ENCODE measurements at regions not wholly inside any gene's neighbourhood (a gene's known extent, or its start where the extent isn't known, plus 50 kb on each side); places are given as distances from the start of the nearest gene placed in this dataset.

DNA sequence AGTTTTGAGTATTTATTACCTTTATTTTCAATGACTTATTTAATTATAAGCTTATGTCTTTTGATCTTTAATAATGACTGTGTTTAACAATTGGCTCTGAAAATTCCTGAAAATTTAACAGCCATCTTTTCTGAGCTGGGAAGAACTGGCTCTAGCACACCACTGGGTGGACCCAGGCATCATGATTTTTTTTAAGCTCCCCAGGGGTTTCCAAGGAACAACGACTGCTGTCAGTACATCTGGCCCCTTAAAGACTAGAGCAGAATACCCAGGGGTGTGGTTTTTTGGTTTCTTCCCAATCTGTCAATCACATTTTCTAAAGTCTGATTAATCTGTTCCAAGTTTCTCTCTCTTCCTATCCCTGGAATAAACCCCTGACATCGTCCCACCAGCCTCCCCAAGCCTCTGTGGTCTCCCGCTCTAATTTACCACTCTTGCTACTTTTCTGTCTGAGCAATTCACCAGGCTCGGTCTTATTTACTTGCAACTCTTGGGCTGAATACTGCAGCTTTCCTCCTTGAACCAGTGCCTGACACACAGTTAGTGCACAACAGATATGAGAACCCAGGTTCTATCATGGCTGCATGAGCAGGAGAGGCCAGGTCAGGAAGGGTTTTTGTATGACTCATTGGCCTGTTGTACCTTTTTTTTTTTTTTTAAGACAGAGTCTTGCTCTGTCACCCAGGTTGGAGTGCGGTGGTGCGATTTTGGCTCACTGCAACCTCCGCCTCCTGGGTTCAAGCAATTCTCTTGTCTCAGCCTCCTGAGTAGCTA, 321.9 kb downstream of the ZSWIM6 start:
- DNase-seq, result no peak

DNA sequence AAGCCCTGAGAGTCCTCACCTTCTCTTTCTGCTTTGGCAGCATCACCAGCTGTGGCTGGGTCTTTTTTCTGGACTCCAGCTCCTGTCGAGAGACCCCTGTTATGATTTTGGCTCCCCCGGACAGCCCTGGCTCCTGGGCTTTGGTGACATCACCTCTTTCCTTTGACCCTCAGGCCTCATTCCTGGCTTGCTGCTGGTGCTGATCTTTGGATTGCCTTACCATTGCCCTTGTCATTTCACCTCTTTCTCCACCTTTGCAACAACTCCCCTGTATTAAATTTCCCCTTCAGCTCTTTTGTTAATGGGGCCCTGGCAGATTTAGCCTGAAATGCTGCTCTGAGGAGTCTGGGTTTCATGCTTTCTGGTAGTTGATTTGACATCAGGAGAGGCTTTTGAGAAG, 322.8 kb downstream of the ZSWIM6 start:
- no peak for DNase-seq

DNA sequence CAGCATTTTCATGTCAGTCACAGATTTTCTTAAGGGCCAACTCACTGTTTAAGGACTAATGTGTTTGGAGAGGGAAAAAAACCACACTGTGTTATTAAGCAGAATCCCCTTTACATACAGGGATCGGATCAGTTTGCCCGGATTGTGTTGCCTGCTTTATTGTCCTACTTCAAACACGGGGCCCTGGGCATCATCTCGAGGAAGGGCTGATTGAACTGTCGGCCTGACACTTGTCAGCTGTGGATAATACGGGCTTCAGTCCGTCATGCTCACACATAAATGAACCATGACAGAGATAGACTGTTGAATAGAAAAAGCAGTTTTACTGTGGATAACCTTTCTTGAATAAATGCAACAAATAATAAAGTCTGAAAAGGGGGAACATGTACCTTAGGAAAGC, 325.0 kb downstream of the ZSWIM6 start:
- DNase-seq, result no peak

DNA sequence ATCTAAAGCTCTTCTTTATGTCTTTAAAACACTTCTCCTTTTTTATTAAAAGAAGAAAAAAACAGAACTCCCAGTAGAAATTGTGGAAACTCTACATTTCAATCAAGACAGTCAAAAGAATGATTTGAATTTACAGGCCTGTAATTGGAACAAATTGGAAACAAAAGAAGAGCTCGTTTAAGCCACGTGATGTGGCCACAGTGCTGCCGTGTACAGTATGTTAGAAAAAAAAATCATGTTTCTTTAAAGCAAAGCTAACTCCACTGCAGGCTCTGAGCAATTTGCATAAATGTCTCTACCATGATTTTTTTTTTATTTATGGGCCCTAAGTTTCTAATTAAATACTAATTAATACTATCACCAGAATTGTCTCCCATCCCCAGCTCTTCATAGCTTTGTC, 325.6 kb downstream of the ZSWIM6 start:
- no peak for DNase-seq

DNA sequence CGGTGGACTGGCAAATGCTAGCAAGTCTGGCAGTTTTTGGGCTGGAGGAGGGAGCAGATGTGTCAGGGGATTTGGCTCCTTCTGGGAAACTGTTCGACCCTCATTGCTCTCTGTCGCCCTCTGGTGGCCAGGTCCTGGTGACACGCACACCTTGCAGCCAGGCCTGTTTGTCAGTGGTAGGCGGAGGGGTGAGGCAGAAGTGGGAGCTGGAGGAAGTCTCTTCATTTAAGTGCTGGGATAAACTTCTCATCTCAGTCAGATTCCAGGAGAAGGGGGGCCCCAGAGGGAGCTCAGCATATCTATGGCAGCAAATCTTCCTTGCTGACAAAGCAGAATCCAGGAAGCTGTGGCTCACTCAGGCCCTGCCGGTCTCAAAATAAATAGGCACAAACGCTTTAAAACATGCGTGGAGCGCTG, 326.5 kb downstream of the ZSWIM6 start:
- DNase-seq, result peak; percentile 94

DNA sequence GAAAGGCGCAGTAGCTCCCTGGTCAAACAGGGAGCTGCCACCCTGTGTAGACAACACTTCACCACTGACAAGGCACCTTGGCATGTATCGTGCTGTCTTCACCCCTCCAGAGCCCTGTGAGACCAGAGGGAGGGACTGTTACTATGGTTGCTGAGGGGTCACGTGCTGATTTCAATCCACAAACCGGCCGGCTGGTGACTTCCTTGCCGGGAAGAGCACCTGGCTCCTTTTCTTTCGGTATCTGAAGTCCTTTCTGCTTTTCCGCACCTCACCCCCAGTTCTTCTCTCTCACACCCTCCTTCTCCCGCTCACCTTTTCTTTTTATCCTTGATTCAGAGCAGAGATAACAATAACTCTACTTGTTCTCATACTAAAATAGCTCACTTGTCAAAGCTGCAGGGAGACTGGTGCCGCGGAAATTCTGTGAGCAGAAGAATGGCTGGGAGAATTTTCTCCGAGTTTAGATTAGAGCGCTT, 327.2 kb downstream of the ZSWIM6 start:
- DNase-seq, result no peak

DNA sequence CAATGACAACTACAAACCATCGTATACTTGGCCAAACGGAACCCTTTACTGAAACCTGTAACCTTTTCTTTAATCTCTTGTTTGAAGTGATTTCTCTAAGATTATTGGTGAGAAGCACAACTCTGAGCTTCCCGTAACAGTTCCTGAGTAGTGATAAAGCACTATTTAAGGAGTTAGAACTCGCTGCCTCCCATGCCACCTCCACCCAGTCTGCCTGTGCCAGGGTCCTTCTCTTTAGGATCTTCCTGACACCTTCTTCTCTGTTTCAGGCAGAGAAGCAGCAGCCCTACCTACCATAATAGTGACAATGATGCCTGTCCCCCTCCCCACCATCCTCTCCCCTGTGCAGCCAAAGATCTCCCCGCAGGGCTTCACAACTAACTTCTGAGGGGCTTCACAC, 330.6 kb downstream of the ZSWIM6 start:
- no peak for DNase-seq

DNA sequence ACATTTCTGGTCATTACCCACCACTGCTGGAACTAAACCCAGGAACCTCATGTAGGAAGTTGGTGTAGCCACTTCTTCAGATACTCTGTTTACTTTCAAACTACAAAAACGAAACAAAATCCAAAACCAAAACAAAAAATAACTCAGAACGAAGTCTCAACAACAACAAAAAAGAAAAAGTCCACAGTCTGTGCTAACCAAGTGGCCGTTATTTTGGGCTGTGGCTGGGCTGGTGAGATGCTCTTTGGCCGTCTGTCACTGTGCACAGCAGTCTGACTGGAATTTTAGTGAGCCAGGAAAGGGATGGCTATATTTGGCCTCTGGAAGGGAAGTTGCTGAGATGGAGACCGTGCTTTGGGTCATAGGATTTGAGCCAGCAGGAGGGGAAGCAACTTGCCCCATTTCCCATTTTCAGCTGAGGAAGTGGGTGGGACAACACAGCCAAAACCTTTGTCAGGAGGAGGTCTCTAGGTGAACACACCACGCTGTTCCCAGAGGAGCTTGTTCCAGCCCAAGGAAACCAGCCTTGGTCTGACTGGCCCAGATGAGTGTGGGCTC, 334.1 kb downstream of the ZSWIM6 start:
- DNase-seq, result no peak

DNA sequence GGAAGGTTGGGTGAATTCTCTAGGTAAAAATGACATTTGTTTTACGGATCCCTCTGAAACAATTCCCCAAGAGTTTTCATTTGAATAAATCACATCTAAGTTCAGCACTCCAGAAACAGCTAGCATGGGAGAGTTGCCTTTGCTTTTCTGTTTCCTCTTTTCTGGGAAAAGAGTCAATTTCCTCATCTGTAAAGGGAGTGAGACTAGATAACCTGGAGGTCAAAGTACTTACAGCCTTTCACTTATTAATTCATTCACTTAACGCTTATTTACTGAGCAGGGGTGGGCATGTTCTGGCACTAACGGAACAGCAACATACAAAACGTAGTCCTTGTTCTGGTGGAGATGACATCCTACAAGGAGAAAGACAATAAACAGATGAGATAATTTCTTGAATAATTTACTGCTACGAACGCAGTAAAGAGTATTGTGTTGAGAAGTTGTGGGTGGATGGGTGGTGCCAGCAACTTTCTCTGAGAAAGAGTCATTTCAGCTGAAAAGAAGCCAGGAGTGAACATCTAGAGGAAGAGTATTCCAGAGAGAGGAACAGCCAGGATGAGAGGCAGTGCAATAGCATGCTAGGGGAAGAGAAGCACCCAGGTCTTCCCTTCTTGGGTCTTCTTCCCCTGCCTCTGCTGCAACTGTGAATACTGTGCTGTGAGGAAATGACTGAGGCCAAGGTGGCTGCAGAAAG, 335.6 kb downstream of the ZSWIM6 start:
- DNase-seq, result no peak

DNA sequence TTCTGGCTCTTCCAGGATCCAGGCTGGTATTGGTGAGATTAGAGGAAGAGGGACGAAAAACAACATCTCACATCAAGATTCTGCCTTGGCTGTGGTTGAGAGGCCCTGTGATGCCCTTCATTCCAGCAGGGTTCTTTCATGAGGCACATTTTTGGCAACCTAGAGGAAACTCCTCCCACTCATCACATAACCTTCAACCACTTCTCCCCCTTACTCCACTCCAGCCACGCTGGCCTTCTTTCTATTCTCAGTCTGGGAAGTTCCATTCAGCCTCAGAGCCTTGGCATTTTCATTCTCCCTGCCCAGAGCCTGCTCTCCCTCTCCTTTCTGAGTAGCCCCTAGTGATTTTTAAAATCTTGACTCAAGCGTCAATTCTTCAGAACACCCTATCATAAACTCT, 337.5 kb downstream of the ZSWIM6 start:
- DNase-seq, result no peak

DNA sequence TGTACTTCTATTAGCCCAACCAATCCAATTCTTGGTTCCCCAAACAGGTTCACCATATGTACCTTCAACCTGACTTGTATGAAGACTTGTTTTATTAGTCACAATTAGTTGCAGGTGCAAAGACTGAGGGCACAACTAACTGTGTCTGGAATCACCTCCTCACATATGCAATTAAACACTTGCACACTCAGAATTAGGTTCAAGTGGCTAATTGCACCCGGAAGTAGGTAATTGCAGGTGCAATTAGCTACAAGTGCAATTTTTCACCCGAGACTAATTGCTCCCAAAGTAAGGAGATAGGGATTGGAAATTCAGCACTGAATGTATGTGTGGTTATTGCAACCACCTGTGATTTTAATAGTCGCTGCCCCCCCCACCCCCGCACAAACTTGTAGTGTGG, 338.9 kb downstream of the ZSWIM6 start:
- no peak for DNase-seq

DNA sequence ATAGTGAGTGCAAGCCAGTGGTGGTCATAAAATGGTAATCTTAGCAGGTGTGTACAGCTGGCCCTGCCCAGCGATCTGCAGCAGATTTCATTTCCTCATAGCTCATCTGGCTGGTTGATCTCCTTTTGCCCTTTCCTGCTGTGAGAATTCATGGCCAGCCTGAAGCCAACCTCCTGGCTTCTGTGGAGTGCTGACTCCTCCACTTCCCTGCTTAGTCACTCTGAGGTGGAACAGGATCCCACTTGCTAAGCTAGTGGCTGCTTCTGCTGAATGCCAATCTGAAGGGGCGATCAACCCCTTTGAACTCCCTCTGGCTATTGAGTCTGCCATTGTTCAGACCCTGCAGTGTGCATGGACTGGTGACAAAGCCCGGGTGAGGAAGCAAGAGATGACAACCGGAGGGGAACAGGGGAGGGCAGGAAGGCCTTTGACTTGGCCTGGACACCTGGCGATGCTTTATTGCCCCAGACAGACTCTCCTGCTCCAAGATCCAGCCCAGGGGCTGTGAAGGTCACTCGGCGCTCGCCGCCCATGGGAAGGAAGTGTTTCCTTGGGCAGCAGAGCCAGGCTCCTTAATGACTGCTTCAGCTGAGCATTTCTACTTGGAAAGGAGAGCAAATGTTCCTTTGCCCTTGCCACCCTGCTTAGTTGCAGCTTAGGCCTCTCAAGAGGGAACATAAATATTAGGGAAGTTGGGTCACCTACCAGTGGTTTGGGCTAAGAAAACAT, 341.1 kb downstream of the ZSWIM6 start:
- no peak for DNase-seq

DNA sequence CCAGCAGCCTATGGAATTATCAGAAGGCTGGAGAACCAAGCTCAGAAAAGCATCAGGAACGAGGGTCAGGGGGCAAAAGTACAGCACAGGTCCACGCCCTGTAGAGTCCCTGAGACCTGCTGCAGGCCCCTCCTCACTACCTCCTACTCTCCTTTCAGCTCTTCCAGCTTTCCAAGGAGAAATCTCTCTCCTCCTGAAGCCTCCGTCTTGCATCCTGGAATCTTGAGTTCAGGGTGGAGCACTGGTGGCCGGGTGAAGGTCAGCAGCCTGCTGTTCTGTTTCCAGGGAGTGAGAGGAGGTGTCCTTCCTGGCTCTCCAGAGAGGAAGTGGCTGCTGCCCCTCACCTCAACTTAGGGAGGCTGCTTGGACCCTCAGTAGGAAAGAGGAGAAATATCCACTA, 342.3 kb downstream of the ZSWIM6 start:
- DNase-seq, result no peak

DNA sequence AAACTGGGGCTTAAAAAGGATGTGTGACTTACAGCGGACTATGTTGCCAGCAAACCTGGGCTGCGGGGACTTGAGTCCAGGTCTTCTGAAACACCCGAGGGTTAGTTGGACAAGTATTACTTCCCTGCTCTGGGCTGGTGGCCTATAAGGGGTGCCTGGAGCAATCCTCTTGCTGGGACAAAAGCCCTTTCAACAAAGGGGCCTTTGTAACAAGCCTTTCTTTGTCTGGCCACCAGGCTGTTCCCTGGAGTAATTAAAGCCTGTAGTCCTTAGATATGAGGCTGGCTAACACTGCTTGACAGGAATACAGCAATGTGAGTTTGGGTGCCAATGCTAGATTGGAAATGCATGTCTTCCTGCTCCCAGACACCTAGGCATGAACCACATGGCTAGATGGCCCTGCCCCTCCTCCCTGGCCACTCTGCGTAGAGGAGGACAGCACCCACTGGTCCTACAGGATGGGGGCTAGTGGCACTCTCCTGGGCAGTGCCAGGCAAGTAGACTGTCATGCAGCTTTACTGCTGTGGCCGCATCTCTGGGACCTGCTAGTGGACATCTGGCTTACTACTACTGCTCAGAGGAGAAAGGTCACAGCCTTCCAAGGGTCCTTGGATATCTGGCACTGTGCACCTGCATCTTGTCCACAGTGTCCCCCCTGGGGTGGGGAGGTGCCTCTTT, 343.1 kb downstream of the ZSWIM6 start:
- no peak for DNase-seq

DNA sequence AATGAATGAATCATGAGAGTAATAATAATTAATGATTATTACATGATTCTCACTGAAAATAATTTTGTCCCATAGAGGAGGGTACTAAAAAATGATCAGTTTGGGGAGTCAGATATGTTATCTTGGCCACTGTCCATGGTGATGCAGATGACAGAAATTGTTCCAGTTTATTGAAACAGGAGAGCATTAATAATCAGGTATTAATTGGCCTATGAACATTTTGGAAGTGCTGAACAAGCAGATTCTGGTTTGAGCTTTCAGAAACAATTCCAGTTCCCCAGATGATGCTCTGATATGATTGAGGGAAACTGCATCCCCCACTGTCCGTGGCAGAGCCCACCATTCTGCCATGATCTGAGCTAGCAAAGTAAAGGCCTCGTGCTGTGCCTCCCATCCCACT, 345.2 kb downstream of the ZSWIM6 start:
- no peak for DNase-seq

DNA sequence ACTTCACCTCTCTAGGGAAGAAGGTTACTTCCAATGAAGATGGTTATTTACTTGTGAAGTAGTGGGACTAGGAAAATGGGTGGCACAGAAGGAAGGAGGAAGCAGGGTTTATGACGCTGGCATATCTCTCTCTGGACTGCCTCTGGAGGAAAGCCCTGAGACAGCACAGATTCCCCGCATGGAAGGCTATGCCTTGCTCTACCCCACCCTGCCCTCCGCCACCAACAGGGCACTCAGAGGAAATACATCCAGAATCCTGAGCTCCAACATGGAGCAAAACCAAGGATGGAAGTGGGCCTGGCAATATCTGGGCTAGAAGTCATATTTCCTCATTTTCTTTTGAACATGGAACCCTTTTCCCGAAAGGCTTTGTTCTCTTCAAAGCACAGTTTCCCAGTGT, 346.9 kb downstream of the ZSWIM6 start:
- DNase-seq, result no peak

DNA sequence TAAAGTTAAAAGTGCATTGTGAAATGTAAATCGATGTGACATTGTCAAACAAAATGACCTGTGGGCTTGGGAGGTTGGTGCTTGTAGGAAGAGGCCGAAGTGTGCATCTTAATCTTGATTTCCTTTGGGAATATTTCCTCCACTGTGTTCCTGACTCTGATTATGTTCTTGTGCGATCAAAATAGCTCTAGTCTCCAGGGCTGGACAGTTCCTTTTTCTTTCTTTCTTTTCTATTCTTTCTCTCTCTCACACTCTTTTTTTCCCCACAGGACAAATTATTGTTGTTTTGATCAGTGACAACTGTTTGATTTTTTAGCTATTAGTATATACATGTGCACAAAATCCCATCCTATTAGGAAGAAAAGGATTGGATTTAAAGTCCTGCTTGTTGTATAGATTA, 347.5 kb downstream of the ZSWIM6 start:
- DNase-seq, result no peak

DNA sequence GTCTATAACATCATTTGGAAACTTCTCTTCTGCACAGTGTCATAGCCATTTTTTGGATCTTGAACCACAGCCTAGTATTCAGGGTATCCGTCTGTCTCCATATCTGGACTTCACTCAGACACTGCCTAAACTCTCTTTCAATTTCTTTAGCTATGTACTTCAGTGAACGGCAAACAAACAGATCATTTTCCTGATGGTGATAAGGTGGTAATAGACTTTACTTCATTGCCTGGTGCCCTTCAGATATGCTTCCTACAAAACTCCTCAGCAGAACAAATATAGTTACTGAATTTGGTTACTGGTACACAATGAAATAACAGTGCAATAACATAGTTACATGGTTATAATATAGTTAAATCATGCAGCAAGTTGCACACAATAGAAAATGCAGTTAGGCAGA, 348.2 kb downstream of the ZSWIM6 start:
- no peak for DNase-seq

DNA sequence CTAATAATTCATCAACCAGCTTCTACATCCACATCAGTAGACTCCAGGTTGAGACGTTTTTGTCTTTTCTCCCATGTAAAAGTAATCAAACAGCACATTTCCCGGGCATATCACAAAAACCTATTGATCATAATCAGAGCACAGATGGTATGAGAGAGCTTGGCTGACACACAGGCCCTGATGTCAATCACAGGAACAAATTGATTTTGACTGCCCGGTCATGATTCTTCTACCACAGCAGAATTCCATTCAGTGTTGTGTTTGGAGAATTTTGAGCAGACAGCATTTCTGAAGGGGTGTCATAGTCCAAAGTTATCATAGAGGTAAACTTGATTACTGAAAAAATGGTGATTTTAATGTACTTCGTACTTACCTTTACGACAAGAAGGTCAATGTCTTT, 351.1 kb downstream of the ZSWIM6 start:
- no peak for DNase-seq

DNA sequence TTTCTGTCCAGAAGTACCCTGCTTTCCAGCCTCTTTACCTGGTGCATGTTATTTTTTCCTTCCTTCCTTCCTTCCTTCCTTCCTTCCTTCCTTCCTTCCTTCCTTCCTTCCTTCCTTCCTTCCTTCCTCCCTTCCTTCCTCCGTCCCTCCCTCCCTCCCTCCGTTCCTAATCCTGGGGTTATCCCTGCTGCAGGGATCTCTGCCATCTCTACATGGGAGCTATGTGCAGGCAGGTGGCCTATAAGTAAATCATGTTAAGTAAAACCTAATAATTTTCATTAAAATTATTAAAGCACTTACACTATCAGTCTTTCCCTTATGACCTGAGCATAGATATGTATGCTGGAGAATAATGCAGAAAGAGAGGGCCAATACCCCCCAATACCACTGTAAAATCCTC, 351.9 kb downstream of the ZSWIM6 start:
- no peak for DNase-seq

DNA sequence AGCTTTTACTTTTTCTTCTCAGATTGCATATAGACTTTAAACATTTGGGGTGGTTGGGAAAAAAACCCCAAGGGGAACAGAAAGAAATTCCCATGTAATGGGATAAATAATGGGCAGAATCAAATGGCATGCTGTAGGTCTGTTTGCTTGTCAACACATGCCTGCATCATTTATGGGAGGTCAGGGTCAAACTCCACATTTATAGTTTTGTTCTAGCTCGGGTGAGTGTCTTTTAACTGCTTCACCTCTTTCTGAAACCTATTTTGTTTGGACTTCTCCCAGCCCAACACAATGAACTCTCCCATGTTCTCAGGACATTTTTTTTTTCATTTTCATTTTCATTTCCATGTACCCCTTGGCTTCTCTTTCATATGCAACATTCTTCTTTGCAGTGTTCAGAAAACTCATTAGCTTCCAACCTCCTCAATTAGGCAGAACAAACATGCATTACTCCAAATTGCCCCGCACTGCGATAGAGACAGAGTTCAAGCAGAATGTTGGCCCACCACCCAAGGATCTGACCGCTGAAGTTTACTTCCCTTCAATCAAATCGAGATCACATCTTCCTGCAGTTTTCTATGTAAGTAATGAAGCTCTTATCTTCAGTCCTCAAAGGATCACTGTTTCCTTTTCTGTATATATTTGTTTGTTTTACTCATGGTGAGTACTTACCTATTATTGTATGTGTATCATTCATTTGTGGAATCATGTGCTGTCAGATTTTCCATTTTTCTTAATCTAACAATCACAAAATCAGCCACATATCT, 354.6 kb downstream of the ZSWIM6 start:
- no peak for DNase-seq

DNA sequence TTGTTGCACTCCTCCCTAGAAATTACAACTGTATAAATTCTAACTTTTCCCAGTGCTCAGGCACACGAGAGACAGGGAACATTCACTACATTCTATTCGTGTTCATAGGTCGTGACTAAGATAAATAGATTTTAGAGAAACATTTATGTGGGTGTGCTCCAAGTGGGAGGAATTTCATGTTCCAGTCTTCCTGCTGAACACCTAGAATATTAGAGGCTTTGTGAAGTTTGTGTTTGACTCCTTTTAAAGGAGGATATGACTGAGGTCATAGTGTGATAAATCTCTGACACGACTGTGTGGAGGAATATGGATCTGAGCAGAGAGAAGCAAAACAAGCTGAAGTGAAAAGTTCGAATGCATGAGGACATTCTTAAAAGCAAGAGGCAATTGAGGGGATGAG, 355.3 kb downstream of the ZSWIM6 start:
- DNase-seq, result no peak
